OCI-LY1 (cell line): ENCODE measurements at regions not wholly inside any gene's neighbourhood (a gene's known extent, or its start where the extent isn't known, plus 50 kb on each side); places are given as distances from the start of the nearest gene placed in this dataset.

Experiments used
- H2AFZ ChIP-seq: fragments of 200-600 bp; sonication (generic), shearing (Covaris generic); 2 replicates; pipeline ENCODE4 v1.6.0; 2014; ENCODE audit warnings: antibody characterized with exemption, mild to moderate bottlenecking, low read length
- H3F3A ChIP-seq: fragments of 200-600 bp; sonication (generic), shearing (Covaris generic); 2 replicates; pipeline ENCODE4 v1.6.0; 2014; ENCODE audit warnings: mild to moderate bottlenecking, antibody characterized with exemption, low read length, moderate library complexity; ENCODE audit not compliant: insufficient read depth
- H3K27ac ChIP-seq: fragments of 200-600 bp; sonication (generic); 2 replicates; pipeline ENCODE4 v1.5.1; 2014; ENCODE audit warnings: low read length, mixed run types, mild to moderate bottlenecking, low read depth; ENCODE audit not compliant: poor library complexity, severe bottlenecking
- H3K27me3 ChIP-seq: fragments of 200-600 bp; sonication (generic); 2 replicates; pipeline ENCODE4 v1.6.0; 2014; ENCODE audit warnings: antibody characterized with exemption, mild to moderate bottlenecking, low read length, moderate library complexity; ENCODE audit not compliant: insufficient read depth
- H3K36me3 ChIP-seq: fragments of 200-600 bp; sonication (generic); 2 replicates; pipeline ENCODE4 v1.6.1; 2014; ENCODE audit warnings: mild to moderate bottlenecking, antibody characterized with exemption, low read length, moderate library complexity, mixed read lengths; ENCODE audit not compliant: insufficient read depth
- H3K4me1 ChIP-seq: fragments of 200-600 bp; sonication (generic); 2 replicates; pipeline ENCODE4 v1.5.1; 2014; ENCODE audit warnings: mild to moderate bottlenecking, low read length, moderate library complexity; ENCODE audit not compliant: insufficient read depth, severe bottlenecking
- H3K4me2 ChIP-seq: fragments of 200-600 bp; sonication (generic), shearing (Covaris generic); 2 replicates; pipeline ENCODE4 v1.6.1; 2014; ENCODE audit warnings: low read length
- H3K4me3 ChIP-seq: fragments of 200-600 bp; sonication (generic); 2 replicates; pipeline ENCODE4 v1.5.1; 2014; ENCODE audit warnings: low read length, low read depth, mild to moderate bottlenecking, mixed read lengths; ENCODE audit not compliant: poor library complexity, severe bottlenecking
- H3K79me2 ChIP-seq: fragments of 200-600 bp; shearing (Covaris generic); 2 replicates; pipeline ENCODE4 v1.6.1; 2016; ENCODE audit warnings: mixed run types, low read length, mixed read lengths; ENCODE audit not compliant: insufficient read depth
- H3K9ac ChIP-seq: fragments of 200-600 bp; sonication (generic), shearing (Covaris generic); 2 replicates; pipeline ENCODE4 v1.6.1; 2014; ENCODE audit warnings: mild to moderate bottlenecking, low read length, mixed read lengths
- H3K9me2 ChIP-seq: fragments of 200-600 bp; sonication (generic), shearing (Covaris generic); 2 replicates; pipeline ENCODE4 v1.6.1; 2014; ENCODE audit warnings: low read depth, mild to moderate bottlenecking, low read length, mixed read lengths
- H3K9me3 ChIP-seq: fragments of 200-600 bp; shearing (Covaris generic); 2 replicates; pipeline ENCODE4 v1.6.1; 2014; ENCODE audit warnings: low read length, mixed read lengths
- H4K20me1 ChIP-seq: fragments of 200-600 bp; sonication (generic), shearing (Covaris generic); 2 replicates; pipeline ENCODE4 v1.6.0; 2016; ENCODE audit warnings: mild to moderate bottlenecking, low read length; ENCODE audit not compliant: insufficient read depth
- EZH2 ChIP-seq: fragments of 200-600 bp; sonication (generic), shearing (Covaris generic); IDR thresholded peaks from 2 replicates; pipeline ENCODE4 v1.8.0; 2017; ENCODE audit warnings: borderline replicate concordance, mixed run types, mild to moderate bottlenecking, antibody characterized with exemption, low read length, moderate library complexity, mixed read lengths
- TF ChIP-seq, protein P1 (sequence below): fragments of 200-600 bp; sonication (generic), shearing (Covaris generic); IDR thresholded peaks from 2 replicates; pipeline ENCODE4 v1.5.1; 2017; ENCODE audit warnings: mild to moderate bottlenecking, antibody characterized with exemption, low read length, moderate library complexity, mixed read lengths

DNA sequence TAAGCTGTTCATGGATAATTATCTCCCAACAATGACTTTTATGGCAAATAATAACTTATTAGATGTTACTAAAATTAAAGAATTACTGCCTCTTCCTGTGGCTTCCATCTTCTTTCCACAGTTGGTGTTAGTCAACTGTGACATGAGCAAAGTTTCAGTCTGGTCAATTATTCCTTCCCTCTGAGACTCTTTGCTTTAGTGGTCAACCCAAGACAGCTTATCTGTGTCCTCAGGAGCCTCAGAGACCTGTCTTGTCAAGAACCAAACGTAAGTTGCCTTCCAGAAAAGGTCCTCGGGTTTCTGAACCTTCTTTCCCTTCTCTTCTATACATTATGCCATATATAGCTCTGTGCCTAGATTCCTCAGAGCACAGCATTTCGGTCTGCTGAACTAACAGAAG, 263.2 kb upstream of the ZP4 start:
- no peaks in the 10 kb centered on the region for H4K20me1 ChIP-seq
- H3K9ac ChIP-seq, result no peak overlapping the region
- no peaks in the 10 kb centered on the region for H3K36me3 ChIP-seq
- H2AFZ ChIP-seq, result no peak overlapping the region
- H3K4me3 ChIP-seq, result no peak overlapping the region
- no peaks in the 10 kb centered on the region for H3K79me2 ChIP-seq
- TF ChIP-seq, protein P1, sequence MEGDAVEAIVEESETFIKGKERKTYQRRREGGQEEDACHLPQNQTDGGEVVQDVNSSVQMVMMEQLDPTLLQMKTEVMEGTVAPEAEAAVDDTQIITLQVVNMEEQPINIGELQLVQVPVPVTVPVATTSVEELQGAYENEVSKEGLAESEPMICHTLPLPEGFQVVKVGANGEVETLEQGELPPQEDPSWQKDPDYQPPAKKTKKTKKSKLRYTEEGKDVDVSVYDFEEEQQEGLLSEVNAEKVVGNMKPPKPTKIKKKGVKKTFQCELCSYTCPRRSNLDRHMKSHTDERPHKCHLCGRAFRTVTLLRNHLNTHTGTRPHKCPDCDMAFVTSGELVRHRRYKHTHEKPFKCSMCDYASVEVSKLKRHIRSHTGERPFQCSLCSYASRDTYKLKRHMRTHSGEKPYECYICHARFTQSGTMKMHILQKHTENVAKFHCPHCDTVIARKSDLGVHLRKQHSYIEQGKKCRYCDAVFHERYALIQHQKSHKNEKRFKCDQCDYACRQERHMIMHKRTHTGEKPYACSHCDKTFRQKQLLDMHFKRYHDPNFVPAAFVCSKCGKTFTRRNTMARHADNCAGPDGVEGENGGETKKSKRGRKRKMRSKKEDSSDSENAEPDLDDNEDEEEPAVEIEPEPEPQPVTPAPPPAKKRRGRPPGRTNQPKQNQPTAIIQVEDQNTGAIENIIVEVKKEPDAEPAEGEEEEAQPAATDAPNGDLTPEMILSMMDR, result no peak
- TF ChIP-seq EZH2, result no peak
- no peaks in the 10 kb centered on the region for H3K9me3 ChIP-seq
- H3K27ac ChIP-seq, result no peak overlapping the region
- H3K4me1 ChIP-seq, result no peaks in the 10 kb centered on the region
- H3K4me2 ChIP-seq, result no peak overlapping the region
- H3K9me2 ChIP-seq, result no peaks in the 10 kb centered on the region
- no peaks in the 10 kb centered on the region for H3F3A ChIP-seq
- no peaks in the 10 kb centered on the region for H3K27me3 ChIP-seq

DNA sequence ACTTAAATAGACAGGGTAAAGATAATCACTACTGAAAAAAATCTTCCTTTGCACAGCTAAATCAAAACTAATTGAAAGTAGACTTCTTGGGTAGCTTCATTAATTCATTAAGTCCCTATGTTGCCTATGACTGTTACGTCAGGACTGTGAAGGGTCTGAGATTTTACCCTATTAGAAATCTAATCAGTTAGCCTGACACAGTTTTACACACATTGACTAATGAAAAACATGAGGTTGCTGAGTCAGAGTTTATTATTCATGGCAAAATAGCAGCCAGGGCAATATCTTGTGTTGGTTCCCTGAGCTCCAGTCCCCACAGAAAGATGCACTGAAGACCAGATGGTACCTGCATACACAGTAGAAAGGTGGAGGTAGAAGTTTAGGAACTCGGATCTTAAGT, 262.5 kb upstream of the ZP4 start:
- H3K27ac ChIP-seq, result no peak overlapping the region
- H3K9me3 ChIP-seq, result no peaks in the 10 kb centered on the region
- H2AFZ ChIP-seq, result no peak overlapping the region
- no peak overlapping the region for H3K4me2 ChIP-seq
- H4K20me1 ChIP-seq, result no peaks in the 10 kb centered on the region
- no peaks in the 10 kb centered on the region for H3K27me3 ChIP-seq
- H3K9ac ChIP-seq, result no peak overlapping the region
- TF ChIP-seq, protein P1, result no peak
- TF ChIP-seq EZH2, result no peak
- H3K4me1 ChIP-seq, result no peaks in the 10 kb centered on the region
- no peaks in the 10 kb centered on the region for H3K9me2 ChIP-seq
- H3K79me2 ChIP-seq, result no peaks in the 10 kb centered on the region
- no peaks in the 10 kb centered on the region for H3F3A ChIP-seq
- no peaks in the 10 kb centered on the region for H3K36me3 ChIP-seq
- H3K4me3 ChIP-seq, result no peak overlapping the region

DNA sequence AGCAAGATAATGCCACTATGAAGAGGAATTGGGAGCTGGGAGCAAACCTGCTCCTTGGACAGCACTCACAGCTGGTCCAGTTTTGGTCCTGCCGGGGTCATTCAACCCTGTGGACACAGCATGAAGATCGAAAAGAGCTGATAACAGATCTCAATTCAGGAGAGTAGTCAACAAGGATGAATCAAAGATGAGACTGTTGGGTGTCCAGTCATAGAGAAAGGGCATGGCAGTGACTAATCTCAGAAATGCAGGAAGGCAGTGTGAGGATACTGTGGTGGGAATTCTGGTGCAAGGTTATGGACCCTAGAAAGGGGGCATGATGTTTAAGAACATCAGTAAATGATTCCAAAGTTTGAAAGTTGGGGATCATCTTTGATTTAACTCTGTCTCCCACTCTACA, 261.4 kb upstream of the ZP4 start:
- Histone ChIP-seq H3K9me3 (no peaks in the 10 kb centered on the region), H3K36me3 (no peaks in the 10 kb centered on the region), H4K20me1 (no peaks in the 10 kb centered on the region), H3K27me3 (no peaks in the 10 kb centered on the region), H3K4me3 (no peak overlapping the region), H3K4me1 (no peaks in the 10 kb centered on the region), H2AFZ (no peak overlapping the region), H3K4me2 (no peak overlapping the region), H3K79me2 (no peaks in the 10 kb centered on the region), H3F3A (no peaks in the 10 kb centered on the region), H3K27ac (no peak overlapping the region), H3K9me2 (no peaks in the 10 kb centered on the region), H3K9ac (no peak overlapping the region)
- no peak for TF ChIP-seq EZH2
- TF ChIP-seq, protein P1, result no peak
